ENCODE measurements at regions not wholly inside any gene's neighbourhood (a gene's known extent, or its start where the extent isn't known, plus 50 kb on each side); places are given as distances from the start of the nearest gene placed in this dataset.

- no peaks in the 10 kb centered on the region for H3K27me3 ChIP-seq (replicated peaks in 2 of 5; ENCODE audit: control insufficient read depth in 4 of 5, insufficient read depth in 5 of 5, low read length in 4 of 5)
- 90% methylated on average over 3 of the region's 3 CpGs for WGBS (ENCODE audit: insufficient coverage)
- POLR2A ChIA-PET, result no interaction called here
Measured at GRCh38 chr14:87450193-87450592, 542.8 kb downstream of the GALC start.

GRCh38 chr14:87449016-87449415 lies 544.0 kb downstream of the GALC start:
- Histone ChIP-seq H3K4me1 (ENCODE audit: control extremely low read depth in 1 of 4, control insufficient read depth in 4 of 4, insufficient read depth in 4 of 4, low read length in 3 of 4) (no peaks in the 10 kb centered on the region), H3K27me3 (replicated peaks in 2 of 5; ENCODE audit: control insufficient read depth in 4 of 5, insufficient read depth in 5 of 5, low read length in 4 of 5) (no peaks in the 10 kb centered on the region), H3K27ac (ENCODE audit: insufficient read depth in 1 of 2, low read depth in 1 of 2, low read length in 2 of 2, poor library complexity in 1 of 2, severe bottlenecking in 2 of 2) (no peak overlapping the region), H3K4me3 (ENCODE audit: control insufficient read depth in 1 of 7, extremely low read depth in 1 of 7, insufficient read depth in 4 of 7, low read depth in 2 of 7, low read length in 6 of 7) (no peak overlapping the region), H3K9me3 (ENCODE audit: control extremely low read depth in 1 of 5, control insufficient read depth in 4 of 5, insufficient read depth in 2 of 5, low read depth in 1 of 5, low read length in 4 of 5) (no peaks in the 10 kb centered on the region), H3K36me3 (ENCODE audit: control insufficient read depth in 4 of 4, insufficient read depth in 4 of 4, low read length in 3 of 4) (no peaks in the 10 kb centered on the region)
- POLR2A ChIA-PET, result no interaction called here
- no peak for DNase-seq
- CTCF ChIA-PET, result no interaction called here

More at GRCh38 chr14:87450193-87450592, 542.8 kb downstream of the GALC start:
- no peak overlapping the region for H3K27ac ChIP-seq (ENCODE audit: insufficient read depth in 1 of 2, low read depth in 1 of 2, low read length in 2 of 2, poor library complexity in 1 of 2, severe bottlenecking in 2 of 2)
- H3K4me3 ChIP-seq (ENCODE audit: control insufficient read depth in 1 of 7, extremely low read depth in 1 of 7, insufficient read depth in 4 of 7, low read depth in 2 of 7, low read length in 6 of 7), result no peak overlapping the region
- CTCF ChIA-PET, result no interaction called here
- H3K9me3 ChIP-seq (ENCODE audit: control extremely low read depth in 1 of 5, control insufficient read depth in 4 of 5, insufficient read depth in 2 of 5, low read depth in 1 of 5, low read length in 4 of 5), result no peaks in the 10 kb centered on the region
- DNase-seq, result no peak
- no peaks in the 10 kb centered on the region for H3K36me3 ChIP-seq (ENCODE audit: control insufficient read depth in 4 of 4, insufficient read depth in 4 of 4, low read length in 3 of 4)
- no peaks in the 10 kb centered on the region for H3K4me1 ChIP-seq (ENCODE audit: control extremely low read depth in 1 of 4, control insufficient read depth in 4 of 4, insufficient read depth in 4 of 4, low read length in 3 of 4)

- H3K4me1 ChIP-seq (ENCODE audit: control extremely low read depth in 1 of 4, control insufficient read depth in 4 of 4, insufficient read depth in 4 of 4, low read length in 3 of 4), result no peaks in the 10 kb centered on the region
- H3K27me3 ChIP-seq (replicated peaks in 2 of 5; ENCODE audit: control insufficient read depth in 4 of 5, insufficient read depth in 5 of 5, low read length in 4 of 5), result no peaks in the 10 kb centered on the region
- no peak for DNase-seq
- POLR2A ChIA-PET, result no interaction called here
- H3K27ac ChIP-seq (ENCODE audit: insufficient read depth in 1 of 2, low read depth in 1 of 2, low read length in 2 of 2, poor library complexity in 1 of 2, severe bottlenecking in 2 of 2), result no peak overlapping the region
- CTCF ChIA-PET, result no interaction called here
- H3K4me3 ChIP-seq (ENCODE audit: control insufficient read depth in 1 of 7, extremely low read depth in 1 of 7, insufficient read depth in 4 of 7, low read depth in 2 of 7, low read length in 6 of 7), result no peak overlapping the region
- no peaks in the 10 kb centered on the region for H3K36me3 ChIP-seq (ENCODE audit: control insufficient read depth in 4 of 4, insufficient read depth in 4 of 4, low read length in 3 of 4)
- H3K9me3 ChIP-seq (ENCODE audit: control extremely low read depth in 1 of 5, control insufficient read depth in 4 of 5, insufficient read depth in 2 of 5, low read depth in 1 of 5, low read length in 4 of 5), result no peaks in the 10 kb centered on the region
Measured at GRCh38 chr14:87443787-87444186, 549.2 kb downstream of the GALC start.

GRCh38 chr14:87443039-87443438 lies 549.9 kb downstream of the GALC start:
- no peak overlapping the region for H3K4me3 ChIP-seq (ENCODE audit: control insufficient read depth in 1 of 7, extremely low read depth in 1 of 7, insufficient read depth in 4 of 7, low read depth in 2 of 7, low read length in 6 of 7)
- H3K4me1 ChIP-seq (ENCODE audit: control extremely low read depth in 1 of 4, control insufficient read depth in 4 of 4, insufficient read depth in 4 of 4, low read length in 3 of 4), result no peaks in the 10 kb centered on the region
- no peak overlapping the region for H3K27ac ChIP-seq (ENCODE audit: insufficient read depth in 1 of 2, low read depth in 1 of 2, low read length in 2 of 2, poor library complexity in 1 of 2, severe bottlenecking in 2 of 2)
- WGBS (ENCODE audit: insufficient coverage), result 94% methylated on average over 1 of the region's 1 CpG
- no peak for DNase-seq
- no peaks in the 10 kb centered on the region for H3K27me3 ChIP-seq (replicated peaks in 2 of 5; ENCODE audit: control insufficient read depth in 4 of 5, insufficient read depth in 5 of 5, low read length in 4 of 5)
- H3K36me3 ChIP-seq (ENCODE audit: control insufficient read depth in 4 of 4, insufficient read depth in 4 of 4, low read length in 3 of 4), result no peaks in the 10 kb centered on the region
- POLR2A ChIA-PET, result no interaction called here
- H3K9me3 ChIP-seq (ENCODE audit: control extremely low read depth in 1 of 5, control insufficient read depth in 4 of 5, insufficient read depth in 2 of 5, low read depth in 1 of 5, low read length in 4 of 5), result no peaks in the 10 kb centered on the region
- CTCF ChIA-PET, result no interaction called here

GRCh38 chr14:87437158-87437557 lies 555.8 kb downstream of the GALC start:
- Histone ChIP-seq H3K27ac (ENCODE audit: insufficient read depth in 1 of 2, low read depth in 1 of 2, low read length in 2 of 2, poor library complexity in 1 of 2, severe bottlenecking in 2 of 2) (no peak overlapping the region), H3K4me3 (ENCODE audit: control insufficient read depth in 1 of 7, extremely low read depth in 1 of 7, insufficient read depth in 4 of 7, low read depth in 2 of 7, low read length in 6 of 7) (no peak overlapping the region), H3K9me3 (ENCODE audit: control extremely low read depth in 1 of 5, control insufficient read depth in 4 of 5, insufficient read depth in 2 of 5, low read depth in 1 of 5, low read length in 4 of 5) (peaks cover 0 to 2% (median 0%) of the 10 kb centered on the region in 5 experiments), H3K36me3 (ENCODE audit: control insufficient read depth in 4 of 4, insufficient read depth in 4 of 4, low read length in 3 of 4) (no peaks in the 10 kb centered on the region), H3K4me1 (ENCODE audit: control extremely low read depth in 1 of 4, control insufficient read depth in 4 of 4, insufficient read depth in 4 of 4, low read length in 3 of 4) (no peaks in the 10 kb centered on the region), H3K27me3 (replicated peaks in 2 of 5; ENCODE audit: control insufficient read depth in 4 of 5, insufficient read depth in 5 of 5, low read length in 4 of 5) (no peaks in the 10 kb centered on the region)
- CTCF ChIA-PET, result no interaction called here
- POLR2A ChIA-PET, result no interaction called here
- no peak for DNase-seq
- no CpG with 5 or more reads among the region's 2 CpGs for WGBS (ENCODE audit: insufficient coverage)

GRCh38 chr14:87434680-87435079 lies 558.3 kb downstream of the GALC start:
- WGBS (ENCODE audit: insufficient coverage), result no CpG with 5 or more reads among the region's 1 CpG
- Histone ChIP-seq H3K27me3 (replicated peaks in 2 of 5; ENCODE audit: control insufficient read depth in 4 of 5, insufficient read depth in 5 of 5, low read length in 4 of 5) (no peaks in the 10 kb centered on the region), H3K4me1 (ENCODE audit: control extremely low read depth in 1 of 4, control insufficient read depth in 4 of 4, insufficient read depth in 4 of 4, low read length in 3 of 4) (no peaks in the 10 kb centered on the region), H3K9me3 (ENCODE audit: control extremely low read depth in 1 of 5, control insufficient read depth in 4 of 5, insufficient read depth in 2 of 5, low read depth in 1 of 5, low read length in 4 of 5) (peaks cover 0 to 2% (median 0%) of the 10 kb centered on the region in 5 experiments), H3K27ac (ENCODE audit: insufficient read depth in 1 of 2, low read depth in 1 of 2, low read length in 2 of 2, poor library complexity in 1 of 2, severe bottlenecking in 2 of 2) (no peak overlapping the region), H3K4me3 (ENCODE audit: control insufficient read depth in 1 of 7, extremely low read depth in 1 of 7, insufficient read depth in 4 of 7, low read depth in 2 of 7, low read length in 6 of 7) (no peak overlapping the region), H3K36me3 (ENCODE audit: control insufficient read depth in 4 of 4, insufficient read depth in 4 of 4, low read length in 3 of 4) (no peaks in the 10 kb centered on the region)
- CTCF ChIA-PET, result no interaction called here
- POLR2A ChIA-PET, result no interaction called here
- no peak for DNase-seq

GRCh38 chr14:87434011-87434410 lies 559.0 kb downstream of the GALC start:
- Histone ChIP-seq H3K4me3 (ENCODE audit: control insufficient read depth in 1 of 7, extremely low read depth in 1 of 7, insufficient read depth in 4 of 7, low read depth in 2 of 7, low read length in 6 of 7) (no peak overlapping the region), H3K27ac (ENCODE audit: insufficient read depth in 1 of 2, low read depth in 1 of 2, low read length in 2 of 2, poor library complexity in 1 of 2, severe bottlenecking in 2 of 2) (no peak overlapping the region), H3K4me1 (ENCODE audit: control extremely low read depth in 1 of 4, control insufficient read depth in 4 of 4, insufficient read depth in 4 of 4, low read length in 3 of 4) (no peaks in the 10 kb centered on the region), H3K9me3 (ENCODE audit: control extremely low read depth in 1 of 5, control insufficient read depth in 4 of 5, insufficient read depth in 2 of 5, low read depth in 1 of 5, low read length in 4 of 5) (peaks cover 0 to 2% (median 0%) of the 10 kb centered on the region in 5 experiments), H3K27me3 (replicated peaks in 2 of 5; ENCODE audit: control insufficient read depth in 4 of 5, insufficient read depth in 5 of 5, low read length in 4 of 5) (no peaks in the 10 kb centered on the region), H3K36me3 (ENCODE audit: control insufficient read depth in 4 of 4, insufficient read depth in 4 of 4, low read length in 3 of 4) (no peaks in the 10 kb centered on the region)
- ChIA-PET POLR2A (interaction anchor here (0.5 kb wide), 1 partner anchor 275 kb away, joined by 4 read pairs; no protein-coding TSS in a partner anchor), CTCF (no interaction called here)
- no CpG with 5 or more reads among the region's 1 CpG for WGBS (ENCODE audit: insufficient coverage)
- no peak for DNase-seq

Data from common myeloid progenitor, CD34-positive (primary cell).